Astrocyte of the hippocampus (primary cell): ENCODE measurements at regions not wholly inside any gene's neighbourhood (a gene's known extent, or its start where the extent isn't known, plus 50 kb on each side); places are given as distances from the start of the nearest gene placed in this dataset.

Source experiments
- DNase-seq: peaks from one replicate; pipeline ENCODE4 v3.0.0; 2011; ENCODE audit warnings: low read depth, low spot score

DNA sequence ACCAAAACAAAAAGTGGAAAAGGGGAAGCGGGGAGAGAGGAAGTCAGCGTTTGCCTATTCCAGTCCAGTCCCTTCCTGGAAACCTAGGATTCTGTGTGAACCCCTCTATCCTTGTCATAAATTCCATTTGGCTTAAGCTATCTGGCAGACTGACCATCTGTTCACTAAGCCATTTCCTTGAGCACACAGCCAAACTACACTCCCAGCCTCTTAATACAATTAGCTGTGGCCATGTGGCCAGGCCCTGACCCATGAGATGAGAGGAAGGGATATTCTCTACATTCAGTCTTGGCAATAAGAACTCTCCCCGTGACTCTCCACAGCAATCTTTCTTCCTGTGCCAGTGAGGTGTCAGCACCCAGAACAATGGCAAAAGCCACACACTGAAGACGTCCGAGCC, 424.8 kb downstream of the TLE1 start:
- DNase-seq: peak; percentile 50

DNA sequence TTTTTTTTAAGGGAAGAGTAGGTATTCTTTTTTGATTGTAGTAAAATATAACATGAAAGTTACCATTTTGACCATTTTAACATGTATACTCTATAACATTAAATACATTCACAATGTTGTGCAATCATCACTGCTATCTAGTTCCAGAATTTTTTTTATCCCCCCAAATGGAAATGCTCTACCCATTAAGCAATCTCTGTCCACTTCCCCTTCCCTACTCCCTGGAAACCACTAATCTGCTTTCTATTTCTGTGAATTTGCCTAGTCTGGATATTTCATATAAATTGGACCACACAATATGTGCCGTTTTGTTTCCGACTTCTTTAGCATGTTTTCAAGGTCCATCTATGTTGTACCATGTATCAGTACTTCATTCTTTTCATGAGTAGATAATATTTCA, 429.5 kb downstream of the TLE1 start:
- no peak for DNase-seq

DNA sequence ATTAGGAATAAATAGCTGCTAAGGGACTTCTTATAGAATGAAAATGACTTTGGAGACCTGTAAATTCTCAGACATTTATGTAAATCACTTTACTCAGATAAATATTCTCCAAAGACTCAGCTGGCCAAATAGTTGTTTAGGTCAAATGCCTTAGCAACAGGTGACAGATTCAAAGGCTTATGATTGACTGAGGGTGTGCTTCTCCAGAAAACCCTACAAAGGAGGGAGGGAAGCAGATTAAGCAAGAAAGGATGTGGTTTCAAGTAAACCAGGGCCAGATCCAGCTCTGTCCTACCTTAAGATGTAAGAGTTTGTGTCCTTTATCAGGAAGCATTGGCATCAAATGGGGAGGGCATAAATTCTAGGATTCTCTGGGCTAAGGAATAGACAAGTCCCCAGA, 433.0 kb downstream of the TLE1 start:
- no peak for DNase-seq

DNA sequence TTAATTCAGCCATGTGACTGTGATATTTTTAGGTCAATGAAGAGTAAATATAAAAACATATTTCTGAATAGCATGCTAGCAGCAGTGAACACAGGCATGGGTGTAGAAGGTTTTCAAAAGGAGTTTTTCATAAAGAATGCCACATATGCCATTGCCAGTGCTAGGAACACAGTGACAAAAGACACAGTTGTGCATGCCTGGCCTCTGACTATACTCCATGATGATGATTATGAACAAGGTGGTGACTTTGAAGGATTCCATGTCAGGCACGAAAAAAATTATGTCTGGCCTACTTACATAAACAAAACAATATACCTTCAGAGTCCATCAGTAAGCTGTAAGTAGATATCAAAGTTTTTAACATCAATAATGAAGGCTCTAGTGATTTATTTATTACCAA, 438.7 kb downstream of the TLE1 start:
- DNase-seq: no peak

DNA sequence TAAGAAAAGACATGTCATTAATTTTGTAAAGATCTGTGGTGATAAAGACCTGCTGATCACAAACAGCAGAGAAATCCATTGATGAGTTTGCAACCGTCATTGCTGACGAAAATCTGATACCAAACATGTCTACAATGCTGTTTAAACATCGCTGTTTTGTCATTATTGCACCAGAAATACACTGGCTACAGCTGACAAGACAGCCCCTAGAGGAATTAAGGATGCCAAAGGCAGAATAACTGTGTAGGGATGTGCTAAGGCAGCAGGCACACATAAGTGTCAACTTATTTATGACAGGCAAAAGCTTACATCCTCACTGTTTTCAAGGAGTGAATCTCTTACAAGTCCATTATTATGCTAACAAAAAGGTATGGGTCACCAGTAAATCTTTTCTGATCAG, 439.3 kb downstream of the TLE1 start:
- DNase-seq: no peak

DNA sequence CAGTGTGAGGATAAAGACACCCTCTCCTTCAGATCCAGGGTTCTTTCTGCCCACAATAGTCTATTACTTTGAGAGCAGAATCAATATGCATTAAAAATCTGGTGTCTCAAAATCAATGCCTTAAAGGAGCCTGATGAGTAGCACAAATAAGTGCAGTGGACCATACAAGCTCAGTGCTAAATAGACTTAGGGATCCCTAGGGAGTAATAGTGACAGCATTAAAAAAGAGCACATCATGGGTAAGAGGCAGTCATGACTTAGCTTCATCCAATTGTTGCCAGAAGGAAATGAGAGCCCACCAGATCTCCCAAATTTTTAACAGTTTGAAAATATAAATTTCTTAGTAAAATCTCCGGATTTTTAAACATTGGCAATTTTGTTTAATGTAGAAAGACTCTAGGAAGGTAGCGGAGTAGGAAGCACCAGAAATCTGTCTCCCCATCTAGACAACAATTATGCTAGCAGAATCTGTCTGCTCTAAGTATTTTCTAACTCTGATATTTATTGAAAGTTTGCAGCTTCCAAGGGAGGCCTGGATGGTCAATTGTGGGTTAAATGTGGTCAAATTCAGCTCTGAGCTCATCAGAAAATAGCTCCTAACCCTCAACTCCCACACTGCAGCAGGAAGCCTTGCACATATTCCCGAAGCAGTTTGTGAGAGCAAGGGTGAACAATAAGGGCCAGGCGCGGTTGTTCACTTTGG, 443.9 kb downstream of the TLE1 start:
- DNase-seq: no peak

DNA sequence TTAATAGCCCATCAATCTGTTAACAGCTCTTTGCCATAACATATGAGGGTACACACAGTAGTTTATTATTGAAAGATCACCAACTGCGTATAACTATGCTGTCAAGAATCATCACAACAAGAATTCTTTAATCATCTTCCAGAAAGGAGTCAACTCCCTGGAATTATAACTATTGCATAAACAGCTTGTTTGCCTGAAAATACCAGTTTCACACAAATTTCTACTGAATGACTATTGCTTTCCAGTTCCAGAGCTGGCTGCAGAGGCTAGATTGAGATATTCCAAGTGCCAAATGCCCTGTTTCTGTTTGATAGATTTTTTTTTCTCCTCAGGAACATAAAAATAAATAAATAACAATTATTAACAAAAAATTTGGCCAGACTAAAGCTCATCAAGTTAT, 444.7 kb downstream of the TLE1 start:
- no peak for DNase-seq

DNA sequence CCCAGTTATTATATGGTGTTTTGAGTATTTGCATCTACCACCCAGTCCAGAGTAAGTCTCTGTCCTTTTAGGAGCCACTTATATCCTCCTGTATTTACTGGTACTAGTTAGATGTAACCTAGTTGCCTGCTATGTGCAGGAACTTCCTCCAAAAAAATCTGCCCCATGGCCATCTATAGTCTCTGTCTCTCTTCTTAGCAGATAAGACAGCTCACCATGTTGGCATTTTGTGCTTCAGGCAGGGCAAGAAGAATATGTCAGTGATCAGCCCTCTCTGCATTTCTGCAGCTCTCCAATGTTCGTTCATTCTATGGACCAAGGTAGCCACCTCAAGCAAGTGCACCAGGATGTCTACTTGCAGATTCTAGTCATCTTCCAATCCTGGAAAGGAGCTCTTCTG, 446.5 kb downstream of the TLE1 start:
- no peak for DNase-seq

DNA sequence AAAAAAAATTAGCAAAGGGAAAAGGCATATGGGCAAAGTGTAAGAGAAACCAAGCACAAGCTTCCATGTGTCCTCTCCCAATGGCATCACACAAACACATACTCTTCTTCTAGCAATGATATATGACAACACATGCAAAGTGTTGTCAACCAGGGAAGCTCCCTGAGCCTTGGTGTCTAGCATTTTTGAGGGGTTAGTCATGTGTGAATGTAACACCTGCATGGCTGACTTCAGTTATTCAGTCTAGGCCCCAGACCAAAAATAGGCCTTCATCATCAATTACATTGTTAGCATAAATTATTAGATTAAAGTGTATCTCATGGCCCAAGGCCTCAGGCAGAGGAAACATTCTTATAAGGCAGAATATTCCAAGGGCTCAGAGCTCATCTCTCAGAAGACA, 450.0 kb downstream of the TLE1 start:
- no peak for DNase-seq

DNA sequence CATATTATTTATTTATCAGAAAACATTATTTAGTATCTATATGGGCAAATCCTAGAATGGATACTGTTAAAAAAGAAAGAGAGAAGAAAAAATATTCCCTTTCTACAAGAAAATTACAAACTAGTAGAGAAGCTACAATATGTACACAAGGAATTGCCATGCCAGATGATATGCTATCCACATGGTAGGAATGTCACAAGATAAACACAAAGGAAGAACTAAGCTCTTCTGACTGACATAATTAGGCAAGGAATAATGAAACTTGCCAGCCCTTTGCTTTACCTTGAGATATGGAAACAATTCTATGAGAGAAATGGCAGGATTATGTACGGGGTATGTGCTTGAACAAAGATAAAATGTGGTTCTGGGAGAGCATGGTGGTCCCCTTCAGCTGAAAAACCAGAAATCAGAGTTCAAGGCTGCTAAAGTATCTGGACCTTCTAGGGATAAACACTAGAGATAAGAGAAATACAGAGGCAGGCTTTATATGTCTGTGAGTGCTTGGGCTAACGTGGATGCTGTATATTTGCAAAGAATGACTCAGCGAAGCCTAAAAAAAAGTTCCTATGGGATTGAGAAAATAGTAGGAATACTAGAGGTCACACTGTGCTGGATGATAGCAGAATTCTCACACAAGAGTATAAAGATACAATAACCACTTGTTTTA, 451.6 kb downstream of the TLE1 start:
- no peak for DNase-seq

DNA sequence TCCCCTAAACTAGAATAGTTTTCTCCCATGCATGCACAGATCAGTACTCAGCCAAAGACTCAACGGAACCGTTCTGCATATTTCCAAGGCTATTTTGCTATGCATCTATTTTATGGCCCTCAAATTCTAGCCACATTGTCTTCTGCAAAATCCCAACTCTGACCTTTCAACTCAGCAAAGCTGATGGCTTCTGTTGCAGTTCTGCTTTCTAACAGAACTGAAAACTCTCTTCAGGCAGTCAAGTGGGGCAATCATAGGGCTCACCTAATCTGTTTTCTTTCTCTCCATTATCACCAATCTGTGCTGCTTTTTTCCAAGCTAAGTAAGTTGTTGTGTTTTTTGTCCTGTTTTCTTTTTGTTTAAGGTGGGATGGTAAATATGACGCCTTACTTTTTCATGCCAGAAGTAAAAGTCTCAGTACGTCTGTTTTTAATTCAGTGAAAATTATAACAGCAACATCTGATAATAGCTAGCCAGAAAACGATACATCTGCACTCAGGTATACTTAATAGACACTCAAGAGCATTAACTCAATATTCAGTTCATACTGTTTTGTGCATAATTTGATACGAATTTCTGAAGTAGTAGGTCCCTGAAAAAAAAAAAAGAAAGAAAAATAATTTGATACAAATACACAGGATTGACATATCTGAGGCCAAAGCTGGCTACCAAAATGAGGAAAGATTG, 454.3 kb downstream of the TLE1 start:
- DNase-seq: no peak

DNA sequence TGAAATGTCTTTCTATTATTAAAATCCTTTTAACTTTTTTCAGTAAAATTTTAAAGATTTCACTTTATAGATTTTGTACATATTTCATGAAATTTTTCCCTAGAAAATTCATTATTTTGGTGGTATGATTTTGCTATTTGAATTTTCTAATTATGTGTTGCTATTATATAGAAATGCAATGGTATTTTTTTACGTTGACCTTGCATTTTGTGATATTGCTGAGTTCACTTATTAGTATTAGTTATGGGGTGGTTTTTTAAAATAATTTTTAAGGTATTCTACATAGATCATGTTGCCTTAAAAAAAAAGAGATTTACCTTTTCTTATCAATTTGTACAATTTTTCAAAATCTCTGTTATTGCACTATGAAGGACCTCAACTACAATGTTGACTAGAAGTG, 458.3 kb downstream of the TLE1 start:
- DNase-seq: no peak

DNA sequence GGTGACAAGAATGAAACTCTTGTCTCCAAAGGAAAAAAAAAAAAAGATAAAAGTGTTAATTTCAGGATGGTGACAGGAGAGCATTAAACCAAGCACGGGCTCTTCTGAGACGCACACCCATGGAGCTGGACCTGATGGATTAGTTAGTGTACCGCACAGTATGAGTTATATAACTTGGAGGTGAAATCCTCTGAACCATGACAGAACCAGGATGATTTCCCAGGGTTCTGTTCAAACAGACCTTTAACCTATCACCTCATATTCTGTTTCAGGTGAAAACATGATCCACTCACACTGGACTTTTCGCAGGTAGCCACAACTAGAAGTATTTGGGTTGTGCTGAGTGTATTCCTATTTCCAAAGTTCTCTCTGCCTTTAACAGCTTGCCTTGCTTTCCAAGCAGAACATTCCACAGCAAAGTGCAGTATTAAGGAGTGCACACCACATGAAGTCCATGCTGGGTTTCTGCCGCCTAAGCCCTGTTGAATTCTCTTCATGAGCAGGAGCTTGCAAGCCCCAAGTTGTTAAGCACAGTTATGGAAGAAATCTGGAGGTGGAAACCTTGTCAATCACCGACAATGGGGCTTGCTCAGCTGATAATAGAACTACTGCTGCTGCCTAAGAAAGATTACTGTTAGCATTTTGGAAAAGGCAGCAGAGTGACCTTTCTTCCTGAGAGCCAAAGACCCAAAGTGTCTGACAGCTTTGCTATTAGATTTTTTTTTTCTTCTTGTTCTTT, 461.7 kb downstream of the TLE1 start:
- no peak for DNase-seq

DNA sequence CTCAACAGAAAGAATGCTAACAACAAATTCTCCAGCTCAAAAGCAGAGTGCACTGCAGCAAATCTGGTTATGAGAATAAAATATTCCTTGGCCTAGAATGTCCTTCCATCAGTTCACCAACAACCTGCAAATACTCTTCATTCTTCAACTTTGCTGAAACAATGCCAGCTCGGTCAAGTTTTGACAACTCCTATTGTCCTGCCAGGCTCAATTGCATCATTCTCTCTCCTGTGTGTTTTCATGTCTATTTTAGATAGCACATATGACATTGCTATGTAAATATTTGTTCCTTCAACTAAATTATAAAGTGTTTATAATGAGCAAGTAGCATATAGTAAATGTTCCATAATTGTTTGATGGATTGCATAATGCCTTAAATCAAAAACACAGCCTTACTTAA, 463.8 kb downstream of the TLE1 start:
- no peak for DNase-seq

DNA sequence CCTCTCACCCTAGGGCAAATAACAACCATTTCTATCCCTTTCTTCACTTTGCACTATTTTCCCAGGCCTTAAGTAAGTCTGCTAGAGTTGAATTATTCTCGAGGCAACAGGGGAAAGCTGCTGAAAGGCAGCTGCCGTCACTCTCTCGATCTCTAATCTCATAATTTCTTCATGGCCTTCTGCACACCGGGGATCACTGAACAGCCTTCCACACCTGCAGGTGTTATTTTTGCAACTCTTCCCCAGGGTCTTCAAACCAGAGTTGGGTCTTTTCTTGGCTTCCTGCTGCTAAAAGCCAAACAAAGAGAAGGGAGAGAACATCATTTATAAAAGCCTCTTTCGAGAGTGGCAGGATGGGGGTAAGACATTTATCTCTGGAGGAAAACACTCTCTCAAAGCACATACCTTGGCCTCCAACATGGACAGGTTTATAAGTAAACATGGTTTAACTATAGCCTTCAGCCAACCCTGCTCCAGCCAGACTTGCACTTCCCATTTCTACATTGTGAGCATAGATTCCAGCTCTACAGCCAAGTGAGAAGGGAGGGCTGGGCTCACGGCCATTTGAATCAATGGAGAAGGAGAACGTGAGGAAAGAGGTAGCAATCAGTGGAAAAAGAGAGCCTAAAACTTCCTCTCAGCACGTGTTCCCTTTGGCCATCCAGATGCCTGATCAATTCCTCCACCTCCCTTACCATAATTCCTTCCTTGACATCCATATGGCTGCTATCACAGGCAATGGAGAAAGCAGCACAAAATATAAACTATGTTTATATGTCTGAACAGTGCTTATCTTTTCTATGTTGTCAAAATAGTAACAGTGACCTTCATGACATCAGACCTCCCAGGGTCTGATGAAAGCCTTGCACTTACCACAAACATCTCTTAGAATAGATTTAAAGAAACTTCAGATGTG, 464.9 kb downstream of the TLE1 start:
- DNase-seq: peak; percentile 15

DNA sequence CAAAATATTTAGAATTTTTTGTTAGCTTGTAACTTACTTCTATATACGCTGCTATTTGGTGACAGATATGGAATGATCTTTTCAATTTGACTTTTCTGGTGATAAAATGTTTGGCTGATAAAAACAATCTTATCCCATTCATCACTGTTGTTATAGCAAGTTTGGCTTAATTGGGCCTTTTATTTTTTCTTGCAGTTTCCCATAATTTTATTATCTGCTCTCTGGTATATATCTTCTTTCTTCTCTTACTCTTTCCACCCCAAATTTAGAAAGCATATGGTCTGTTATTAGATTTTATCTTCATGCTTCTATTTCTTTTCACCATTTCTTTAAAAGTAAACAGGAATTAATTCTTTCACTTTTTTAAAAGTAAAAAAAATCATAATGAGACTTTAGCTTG, 474.4 kb downstream of the TLE1 start:
- DNase-seq: no peak

DNA sequence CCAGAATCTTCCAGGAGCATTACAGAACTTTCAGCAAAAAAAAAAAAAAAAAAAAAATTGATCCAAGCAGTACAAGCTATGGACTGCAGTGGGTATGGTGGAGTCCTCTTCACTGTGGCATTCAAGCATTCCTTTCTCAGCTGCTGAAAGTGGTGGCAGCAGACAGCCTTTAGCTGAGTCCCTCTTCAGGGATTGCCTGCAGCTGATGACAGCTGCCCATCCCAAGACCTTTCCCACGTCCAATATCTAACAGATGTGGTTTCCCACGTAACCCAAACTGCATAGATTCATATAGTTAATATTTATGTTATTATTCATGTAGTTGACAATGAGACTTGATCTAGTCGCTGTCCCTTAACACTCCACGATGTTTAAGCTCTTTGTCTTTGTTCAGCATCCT, 475.9 kb downstream of the TLE1 start:
- DNase-seq: no peak

DNA sequence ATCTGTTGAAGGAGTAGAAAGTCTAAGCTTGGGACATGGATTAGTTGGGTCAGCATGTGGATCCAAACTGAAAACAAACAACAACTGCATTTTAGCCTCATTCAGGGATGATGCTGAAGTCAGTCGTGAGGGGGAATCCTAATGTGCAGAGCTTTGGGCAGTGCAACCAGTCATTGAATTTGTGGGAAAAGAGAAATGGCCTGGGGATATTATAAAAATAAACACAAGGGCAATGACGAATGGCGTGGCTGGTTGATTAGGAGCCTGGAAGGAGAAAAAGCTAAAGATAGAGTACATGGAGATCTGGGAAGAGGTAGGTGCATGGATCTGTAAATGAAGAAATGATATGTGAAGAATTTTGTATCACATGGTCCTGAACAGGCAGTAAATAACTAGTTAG, 477.6 kb downstream of the TLE1 start:
- no peak for DNase-seq

DNA sequence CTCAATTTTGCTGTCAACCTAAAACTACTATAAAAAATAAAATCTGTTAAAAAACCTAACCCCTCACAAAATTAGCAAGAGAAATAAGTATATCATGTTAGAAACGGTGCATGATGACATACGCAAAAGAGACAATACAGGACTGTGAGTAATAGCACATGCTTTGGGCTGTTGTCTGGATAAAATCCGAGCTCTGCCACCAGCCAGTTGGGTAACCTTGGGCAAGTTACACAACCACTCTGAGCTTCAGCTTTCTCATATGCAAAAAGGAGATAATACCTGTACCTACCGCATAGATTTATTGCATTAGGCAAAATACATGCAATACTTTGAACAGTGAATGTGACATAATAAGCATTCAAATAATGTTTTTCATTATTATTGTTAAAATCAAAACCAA, 481.7 kb downstream of the TLE1 start:
- no peak for DNase-seq

DNA sequence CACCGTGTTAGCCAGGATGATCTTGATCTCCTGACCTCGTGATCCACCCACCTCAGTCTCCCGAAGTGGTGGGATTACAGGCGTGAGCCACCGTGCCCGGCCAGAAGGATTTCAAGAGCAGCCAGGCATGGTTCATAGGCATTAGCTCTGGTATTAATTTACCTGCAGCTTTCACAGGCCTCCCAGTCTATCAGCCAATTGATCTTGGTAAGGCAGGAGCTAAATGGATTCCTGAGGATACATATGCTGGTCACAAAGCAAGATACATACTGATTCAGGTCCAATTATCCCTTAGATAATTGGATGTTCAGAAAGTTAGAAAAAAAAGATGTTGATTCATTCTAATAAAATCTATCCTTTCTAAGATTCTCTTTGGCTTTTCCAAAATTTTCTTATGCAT, 487.1 kb downstream of the TLE1 start:
- DNase-seq: no peak

DNA sequence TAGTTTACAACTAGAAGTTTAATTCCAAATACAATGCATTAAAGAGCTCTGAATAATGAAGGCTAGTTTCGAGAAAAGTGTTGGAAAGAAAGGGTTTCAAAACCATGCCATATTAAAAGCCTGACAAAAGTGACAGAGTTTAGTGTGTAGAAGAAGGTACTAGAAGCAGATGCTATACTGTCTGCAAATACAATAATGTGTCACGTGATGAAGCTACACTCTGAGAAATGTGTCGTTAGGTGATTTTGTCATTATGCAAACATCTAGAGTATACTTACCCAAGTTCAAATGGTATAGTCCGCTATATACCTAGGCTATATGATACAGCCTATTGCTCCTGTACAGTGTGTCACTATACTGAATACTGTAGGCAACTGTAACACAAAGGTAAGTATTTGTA, 494.1 kb downstream of the TLE1 start:
- no peak for DNase-seq
